AG09309 (cell line): ENCODE measurements at regions not wholly inside any gene's neighbourhood (a gene's known extent, or its start where the extent isn't known, plus 50 kb on each side); places are given as distances from the start of the nearest gene placed in this dataset.

Source experiments
- DNase-seq: peaks from one replicate; pipeline ENCODE4 v3.0.0-alpha.2; 2010; ENCODE audit warnings: low read depth
- H3K4me3 ChIP-seq: 2 replicates; pipeline ENCODE4 v1.5.1; 2011; ENCODE audit warnings: mild to moderate bottlenecking, low read depth, low read length, moderate library complexity; ENCODE audit not compliant: control insufficient read depth
- CTCF ChIP-seq: IDR thresholded peaks from 2 replicates; pipeline ENCODE4 v1.5.1; 2011; ENCODE audit warnings: mild to moderate bottlenecking, low read depth, low read length, inconsistent platforms; ENCODE audit not compliant: insufficient read depth, control insufficient read depth; ENCODE audit errors: missing control alignments

GRCh38 chrX:25196221-25196620, 180.5 kb upstream of the ARX start:
- H3K4me3 ChIP-seq = no peak overlapping the region
- DNase-seq = no peak
- no peak for TF ChIP-seq CTCF

- DNase-seq = no peak
- no peak overlapping the region for H3K4me3 ChIP-seq
- no peak for TF ChIP-seq CTCF
These were observed 175.6 kb upstream of the ARX start for GRCh38 chrX:25191403-25191802.

GRCh38 chrX:25181775-25182174, 166.0 kb upstream of the ARX start:
- no peak for DNase-seq
- H3K4me3 ChIP-seq = no peak overlapping the region
- no peak for TF ChIP-seq CTCF

GRCh38 chrX:25180242-25180641, 164.5 kb upstream of the ARX start:
- no peak overlapping the region for H3K4me3 ChIP-seq
- no peak for DNase-seq
- no peak for TF ChIP-seq CTCF

GRCh38 chrX:25178555-25178954, 162.8 kb upstream of the ARX start:
- no peak for TF ChIP-seq CTCF
- no peak for DNase-seq
- H3K4me3 ChIP-seq = no peak overlapping the region

- no peak for TF ChIP-seq CTCF
- DNase-seq = no peak
These were observed 160.0 kb upstream of the ARX start for GRCh38 chrX:25175743-25176142.

GRCh38 chrX:25175171-25175570, 159.4 kb upstream of the ARX start:
- TF ChIP-seq CTCF = no peak
- no peak for DNase-seq
- no peak overlapping the region for H3K4me3 ChIP-seq

More at GRCh38 chrX:25175743-25176142, 160.0 kb upstream of the ARX start:
- H3K4me3 ChIP-seq = no peak overlapping the region
